ENCODE measurements at regions not wholly inside any gene's neighbourhood (a gene's known extent, or its start where the extent isn't known, plus 50 kb on each side); places are given as distances from the start of the nearest gene placed in this dataset.
A peak's percentile ranks its signal among the peaks of the same experiment; 100 is the strongest.

GRCh38 chr4:125365731-125366130 is 51.0 kb downstream of the FAT4 start:
- ATAC-seq (no peak), DNase-seq (peak; percentile 14)
- intact Hi-C loops (cut with micrococcal nuclease) = no loop called here

- DNase-seq = no peak
- no peak for ATAC-seq
- intact Hi-C loops (cut with micrococcal nuclease) = no loop called here
Measured at GRCh38 chr4:125368146-125368545, 53.4 kb downstream of the FAT4 start.

- no peak for ATAC-seq
- intact Hi-C loops (cut with micrococcal nuclease) = no loop called here
- DNase-seq = no peak
Measured at GRCh38 chr4:125368671-125369081, 53.9 kb downstream of the FAT4 start.

DNA sequence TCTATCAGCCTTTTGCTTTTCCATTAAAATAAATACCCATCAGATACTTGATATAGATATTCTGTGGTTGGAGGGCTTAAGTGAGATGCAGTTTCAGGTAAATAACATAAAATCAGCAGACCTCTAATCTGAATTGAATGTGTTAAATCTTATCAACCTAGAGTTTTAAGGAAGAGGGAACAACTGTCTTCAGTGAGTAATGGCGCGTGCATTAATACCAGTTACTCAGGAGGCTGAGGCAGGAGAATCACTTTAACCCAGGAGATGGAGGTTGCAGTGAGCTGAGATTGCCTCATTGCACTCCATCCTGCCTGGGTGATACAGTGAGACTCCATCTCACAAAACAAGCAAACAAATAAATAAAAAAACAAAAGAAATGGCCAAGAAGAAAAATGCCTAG is 54.3 kb downstream of the FAT4 start:
- ATAC-seq (no peak), DNase-seq (no peak)
- intact Hi-C loops (cut with micrococcal nuclease) = no loop called here

DNA sequence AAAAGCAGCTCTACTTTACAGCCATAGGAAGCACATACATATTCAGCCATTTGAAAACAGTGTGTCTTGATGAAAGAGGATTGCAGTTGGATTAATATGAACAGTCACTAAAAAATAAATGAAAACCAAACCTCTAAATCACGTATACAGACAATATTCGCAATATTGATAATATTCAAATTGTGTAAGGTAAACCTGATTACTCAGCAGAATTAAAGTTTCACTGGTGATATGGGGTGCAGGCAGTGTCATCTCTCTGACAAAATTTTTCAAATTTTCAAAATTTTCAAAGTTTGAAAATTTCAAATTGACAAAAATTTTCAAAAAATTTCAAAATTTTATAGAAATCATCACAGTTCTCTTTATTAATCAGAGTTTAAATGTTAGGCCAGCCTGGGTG is 55.7 kb downstream of the FAT4 start:
- intact Hi-C loops (cut with micrococcal nuclease) = no loop called here
- ATAC-seq (no peak), DNase-seq (no peak)

DNA sequence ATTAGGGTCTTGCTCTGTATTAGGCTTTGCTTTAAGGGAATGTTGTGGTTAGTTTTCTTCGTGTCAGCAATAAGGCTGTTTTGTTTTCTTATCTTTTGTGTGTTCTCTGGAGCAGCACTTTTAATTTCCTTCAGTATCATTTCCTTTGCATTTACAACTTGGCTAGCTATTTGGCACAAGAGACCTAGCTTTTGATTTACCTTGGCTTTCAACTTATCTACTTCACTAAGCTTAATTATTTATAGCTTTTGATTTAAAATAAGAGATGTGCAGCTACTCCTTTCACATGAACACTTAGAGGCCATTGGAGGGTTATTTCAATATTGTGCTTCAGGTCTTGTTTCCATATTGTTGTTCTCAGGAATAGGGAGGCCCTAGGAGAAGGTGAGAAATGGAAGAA is 68.2 kb downstream of the FAT4 start:
- ATAC-seq = no peak

DNA sequence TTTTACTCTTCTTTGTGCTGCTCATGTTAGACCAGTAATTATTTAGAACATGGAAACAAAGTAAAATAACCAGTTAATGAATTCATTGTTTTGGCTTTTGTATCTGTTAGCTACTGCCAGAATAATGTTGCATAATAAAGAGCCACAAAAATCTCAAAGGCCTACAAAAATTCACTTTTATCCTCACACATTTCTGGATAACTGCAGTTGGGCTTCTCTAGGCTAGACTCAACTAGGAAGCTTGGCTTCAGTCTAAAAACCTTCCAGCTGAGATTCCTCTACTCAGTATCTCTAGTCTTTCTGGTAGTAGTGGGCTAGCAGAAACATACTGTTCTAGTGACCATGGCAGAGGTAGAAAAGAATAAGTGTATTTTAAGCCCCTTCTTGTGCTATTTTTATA is 73.0 kb downstream of the FAT4 start:
- DNase-seq (no peak), ATAC-seq (peak; percentile 67)
- intact Hi-C loops (cut with micrococcal nuclease) = no loop called here

More for the DNA sequence above, 68.2 kb downstream of the FAT4 start:
- intact Hi-C loops (cut with micrococcal nuclease) = no loop called here
- DNase-seq = no peak

DNA sequence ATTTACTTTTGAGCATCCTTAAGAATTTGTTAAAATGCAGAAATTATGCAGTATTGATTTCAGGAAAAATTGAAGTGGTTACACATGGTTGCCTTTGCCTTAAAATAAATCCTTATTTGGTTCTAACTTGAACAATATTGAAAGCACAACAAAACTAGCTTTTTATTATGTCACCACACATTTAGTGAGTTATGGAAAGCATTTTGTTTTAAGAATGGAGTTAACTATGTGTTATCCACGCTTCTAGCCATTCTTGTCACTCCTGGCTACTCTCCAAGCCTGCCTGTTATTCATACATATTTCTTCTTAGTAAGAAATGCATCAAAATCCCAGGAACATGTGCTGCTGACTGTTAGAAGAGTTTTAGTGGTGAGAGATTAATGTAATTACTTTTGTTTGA is 73.9 kb downstream of the FAT4 start:
- intact Hi-C loops (cut with micrococcal nuclease) = no loop called here
- ATAC-seq (no peak), DNase-seq (no peak)

GRCh38 chr4:125389713-125390112 is 75.0 kb downstream of the FAT4 start:
- DNase-seq (no peak), ATAC-seq (peak; percentile 75)
- intact Hi-C loops (cut with micrococcal nuclease) = loop anchor here (10.0 kb wide), 1 partner anchor 65 kb away; no protein-coding TSS in a partner anchor

DNA sequence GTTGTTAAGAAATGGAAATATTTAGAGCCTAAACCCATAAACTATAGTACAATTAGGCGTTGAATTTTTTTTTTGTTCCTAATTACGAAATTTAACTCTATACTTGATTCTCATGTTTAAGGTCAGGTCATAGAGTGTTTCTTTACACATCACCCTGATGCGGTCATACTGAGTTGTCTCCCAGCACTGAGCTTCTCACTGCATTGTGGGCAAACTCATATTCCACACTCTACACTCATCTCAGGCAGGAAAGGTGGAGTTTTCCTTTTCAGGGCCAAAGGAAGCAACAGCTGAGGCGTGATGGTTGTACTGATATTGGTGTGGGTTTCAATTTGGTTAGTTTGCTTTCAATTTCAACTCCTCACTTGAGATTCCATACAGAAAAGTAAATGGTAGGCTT is 75.4 kb downstream of the FAT4 start:
- ATAC-seq (peak; percentile 84), DNase-seq (no peak)
- intact Hi-C loops (cut with micrococcal nuclease) = loop anchor here (10.0 kb wide), 1 partner anchor 65 kb away; no protein-coding TSS in a partner anchor

- no peak for DNase-seq
- no peak for ATAC-seq
- intact Hi-C loops (cut with micrococcal nuclease) = loop anchor here (10.0 kb wide), 1 partner anchor 66 kb away; no protein-coding TSS in a partner anchor
Measured at GRCh38 chr4:125390727-125391126, 76.0 kb downstream of the FAT4 start.

- ATAC-seq (no peak), DNase-seq (no peak)
- intact Hi-C loops (cut with micrococcal nuclease) = loop anchor here (10.0 kb wide), 1 partner anchor 68 kb away; no protein-coding TSS in a partner anchor
Measured at GRCh38 chr4:125392694-125393093, 77.9 kb downstream of the FAT4 start.

DNA sequence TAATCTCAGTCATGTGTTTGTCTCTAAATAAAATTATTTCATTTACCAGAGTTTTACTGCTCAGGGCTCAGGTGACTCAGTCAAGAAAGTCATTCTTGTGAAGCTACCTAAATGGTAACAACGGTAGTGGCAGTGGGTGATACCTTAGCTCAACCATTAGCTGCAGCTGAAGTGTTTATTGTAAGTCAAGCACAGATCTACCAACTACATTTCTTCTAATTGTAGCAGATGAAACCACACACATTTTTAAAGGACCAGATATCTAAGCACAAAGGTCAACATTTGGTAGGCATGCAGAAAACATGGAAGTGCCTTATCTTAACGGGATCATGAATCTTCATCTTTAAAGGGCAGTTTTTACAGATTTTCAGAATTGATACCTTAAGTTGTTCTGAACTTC is 79.1 kb downstream of the FAT4 start:
- intact Hi-C loops (cut with micrococcal nuclease) = loop anchor here (10.0 kb wide), 1 partner anchor 69 kb away; no protein-coding TSS in a partner anchor
- no peak for DNase-seq
- no peak for ATAC-seq

DNA sequence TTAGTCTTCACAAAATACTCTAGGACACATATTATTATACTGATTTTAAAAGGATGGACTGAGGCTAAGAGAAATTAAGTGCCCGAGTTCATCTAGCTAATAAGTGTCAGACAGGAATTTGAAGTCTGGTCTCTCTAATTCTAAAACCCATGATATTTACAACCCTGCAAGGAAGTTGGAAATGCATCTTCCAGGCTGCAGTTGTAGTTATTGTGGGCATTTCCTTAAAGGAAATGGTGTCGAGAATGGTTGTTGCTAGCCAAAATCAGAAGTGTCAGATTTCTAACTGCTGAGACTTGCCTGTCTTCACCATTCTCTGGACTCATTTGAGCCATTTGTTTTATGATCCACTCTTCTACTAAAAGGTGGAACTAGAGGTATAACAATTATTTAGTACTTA is 82.5 kb downstream of the FAT4 start:
- DNase-seq = no peak
- no peak for ATAC-seq
- intact Hi-C loops (cut with micrococcal nuclease) = loop anchor here (10.0 kb wide), 1 partner anchor 72 kb away; no protein-coding TSS in a partner anchor

DNA sequence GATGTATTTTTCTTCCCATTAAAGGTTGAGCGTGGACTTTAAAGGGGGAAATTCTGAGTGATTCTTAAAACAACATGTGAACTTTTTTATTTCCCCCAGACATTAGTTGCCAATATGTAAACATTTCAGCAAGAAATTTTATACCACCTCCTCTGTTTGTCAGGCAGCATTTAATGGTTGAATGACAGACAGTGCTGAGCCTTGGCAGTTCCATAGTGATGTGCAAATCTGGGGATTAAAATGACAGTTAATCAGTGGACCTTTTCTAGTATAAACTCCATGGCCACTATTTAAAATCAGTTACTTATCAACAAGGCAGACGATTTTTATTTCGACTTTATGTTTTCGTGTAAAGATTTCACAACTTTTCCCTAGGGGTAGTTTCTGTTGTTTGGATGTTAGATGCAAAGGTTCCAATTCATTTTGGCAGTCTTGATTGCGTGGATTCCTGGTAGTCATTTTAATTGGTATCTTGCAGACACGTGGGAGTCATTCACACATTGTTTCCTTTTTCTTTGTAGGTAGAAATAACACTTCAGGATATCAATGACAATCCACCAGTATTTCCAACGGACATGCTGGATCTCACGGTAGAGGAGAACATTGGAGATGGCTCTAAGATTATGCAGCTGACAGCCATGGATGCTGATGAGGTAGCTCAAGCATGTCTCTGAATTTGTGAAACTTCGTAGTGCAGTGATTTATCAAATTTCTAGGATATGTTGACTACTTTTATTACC is 83.7 kb downstream of the FAT4 start:
- ATAC-seq = no peak
- intact Hi-C loops (cut with micrococcal nuclease) = loop anchor here (10.0 kb wide), 1 partner anchor 74 kb away; no protein-coding TSS in a partner anchor
- no peak for DNase-seq

- intact Hi-C loops (cut with micrococcal nuclease) = no loop called here
- ATAC-seq (no peak), DNase-seq (no peak)
Measured at GRCh38 chr4:125400756-125401155, 86.0 kb downstream of the FAT4 start.

- intact Hi-C loops (cut with micrococcal nuclease) = no loop called here
- DNase-seq = no peak
- no peak for ATAC-seq
Measured at GRCh38 chr4:125401784-125402183, 87.0 kb downstream of the FAT4 start.

- no peak for DNase-seq
- no peak for ATAC-seq
- intact Hi-C loops (cut with micrococcal nuclease) = no loop called here
Measured at GRCh38 chr4:125420526-125420925, 105.8 kb downstream of the FAT4 start.

DNA sequence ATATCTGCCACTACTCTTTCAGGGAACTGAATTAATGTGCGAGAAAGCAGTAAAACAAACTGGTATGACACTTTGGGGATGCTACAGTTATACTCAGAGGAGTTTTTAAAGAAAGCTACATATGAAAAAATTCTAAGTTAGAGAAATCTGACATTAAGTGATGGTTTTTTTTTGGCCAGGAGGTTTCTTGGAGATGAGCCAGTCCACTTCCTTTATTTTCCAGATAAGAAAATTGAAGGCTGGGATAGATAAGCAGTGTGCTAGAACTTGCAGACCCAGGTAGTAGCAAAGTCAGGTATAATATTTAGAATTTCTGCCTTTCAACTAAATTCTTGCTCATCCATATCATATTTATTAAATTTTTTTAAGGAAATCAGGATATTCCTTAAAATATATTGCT is 106.8 kb downstream of the FAT4 start:
- intact Hi-C loops (cut with micrococcal nuclease) = no loop called here
- ATAC-seq (no peak), DNase-seq (no peak)

- intact Hi-C loops (cut with micrococcal nuclease) = no loop called here
- no peak for DNase-seq
- no peak for ATAC-seq
Measured at GRCh38 chr4:125423124-125423523, 108.4 kb downstream of the FAT4 start.

GRCh38 chr4:125428832-125429231 is 114.1 kb downstream of the FAT4 start:
- DNase-seq (no peak), ATAC-seq (no peak)
- intact Hi-C loops (cut with micrococcal nuclease) = no loop called here
